Fibroblast of lung (primary cell): ENCODE measurements at regions not wholly inside any gene's neighbourhood (a gene's known extent, or its start where the extent isn't known, plus 50 kb on each side); places are given as distances from the start of the nearest gene placed in this dataset.

ENCODE experiments used
- DNase-seq, 2 donors: peaks; one replicate each; pipeline versions ENCODE4 v3.0.0 to v3.0.0-alpha.2; 2010; ENCODE audit warnings: low read depth in 2 of 2
- H2AFZ ChIP-seq: 2 replicates; pipeline ENCODE4 v1.5.1; 2012; ENCODE audit warnings: low read length, control low read depth, inconsistent platforms
- H3K27ac ChIP-seq: 2 replicates; pipeline ENCODE4 v1.5.1; 2011; ENCODE audit warnings: low read length, control low read depth; ENCODE audit not compliant: insufficient read depth
- H3K27me3 ChIP-seq: 2 replicates; pipeline ENCODE4 v1.5.1; 2011; ENCODE audit warnings: mild to moderate bottlenecking, low read length; ENCODE audit not compliant: control insufficient read depth, insufficient read depth
- H3K36me3 ChIP-seq: 2 replicates; pipeline ENCODE4 v1.5.1; 2011; ENCODE audit warnings: low read length; ENCODE audit not compliant: control insufficient read depth, insufficient read depth
- H3K4me1 ChIP-seq: 2 replicates; pipeline ENCODE4 v1.5.1; 2011; ENCODE audit warnings: low read length; ENCODE audit not compliant: control insufficient read depth, insufficient read depth; ENCODE audit errors: extremely low read depth
- H3K4me2 ChIP-seq: 2 replicates; pipeline ENCODE4 v1.5.1; 2011; ENCODE audit warnings: low read length, control low read depth; ENCODE audit not compliant: insufficient read depth; ENCODE audit errors: extremely low read depth
- H3K4me3 ChIP-seq, 4 experiments: fragments of 200-600 bp in 1 of 4; sonication (generic) in 1 of 4; replicated peaks in 1 of 4; 2 replicates each; pipeline ENCODE4 v1.5.1; 2011 to 2016; ENCODE audit warnings: low read length in 4 of 4, low read depth in 3 of 4, mild to moderate bottlenecking in 3 of 4, control low read depth in 2 of 4, inconsistent platforms in 1 of 4, mixed read lengths in 1 of 4; ENCODE audit not compliant: insufficient read depth in 1 of 4; ENCODE audit errors: control extremely low read depth in 1 of 4
- H3K79me2 ChIP-seq: 2 replicates; pipeline ENCODE4 v1.5.1; 2012; ENCODE audit warnings: mild to moderate bottlenecking, low read length, inconsistent platforms; ENCODE audit not compliant: control insufficient read depth, insufficient read depth
- H3K9ac ChIP-seq: 2 replicates; pipeline ENCODE4 v1.5.1; 2011; ENCODE audit warnings: mild to moderate bottlenecking, low read length, control low read depth; ENCODE audit not compliant: insufficient read depth
- H3K9me3 ChIP-seq: 2 replicates; pipeline ENCODE4 v1.5.1; 2012; ENCODE audit warnings: low read depth, low read length; ENCODE audit not compliant: control insufficient read depth, insufficient read depth
- H4K20me1 ChIP-seq: 2 replicates; pipeline ENCODE4 v1.5.1; 2011; ENCODE audit warnings: low read length; ENCODE audit not compliant: control insufficient read depth, insufficient read depth; ENCODE audit errors: extremely low read depth
- CTCF ChIP-seq, 2 donors: IDR thresholded peaks in 1 of 2; conservative IDR thresholded peaks in 1 of 2; 1 replicate in 1 of 2; 2 replicates in 1 of 2; pipeline ENCODE4 v1.5.1; 2011 to 2012; ENCODE audit warnings: low read length in 2 of 2, control low read depth in 1 of 2, inconsistent platforms in 1 of 2, low read depth in 1 of 2, mild to moderate bottlenecking in 1 of 2
- EZH2 ChIP-seq: IDR thresholded peaks from 2 replicates; pipeline ENCODE4 v1.5.1; 2012; ENCODE audit warnings: low read length, control low read depth, mild to moderate bottlenecking; ENCODE audit errors: missing control alignments

GRCh38 chr1:118785246-118785645, 202.9 kb downstream of the TBX15 start:
- no peak overlapping the region for H2AFZ ChIP-seq
- DNase-seq = peak in 1 of 2 donors; percentile 1

GRCh38 chr1:118783095-118783758, 204.9 kb downstream of the TBX15 start:
- no peak overlapping the region for H2AFZ ChIP-seq
- H4K20me1 ChIP-seq = no peaks in the 10 kb centered on the region
- H3K27ac ChIP-seq = no peak overlapping the region
- no peaks in the 10 kb centered on the region for H3K27me3 ChIP-seq
- no peak for DNase-seq
- no peaks in the 10 kb centered on the region for H3K36me3 ChIP-seq
- no peaks in the 10 kb centered on the region for H3K9me3 ChIP-seq
- H3K4me2 ChIP-seq = no peak overlapping the region
- H3K4me3 ChIP-seq = no peak overlapping the region
- TF ChIP-seq CTCF (conservative IDR thresholded peaks at IDR 0.05 in 1 of 2, IDR thresholded peaks at IDR 0.05 in 1 of 2; ENCODE audit: low read depth in 1 of 2, low read length in 2 of 2) = no peak
- TF ChIP-seq EZH2 = no peak
- no peaks in the 10 kb centered on the region for H3K4me1 ChIP-seq
- no peaks in the 10 kb centered on the region for H3K79me2 ChIP-seq
- H3K9ac ChIP-seq = no peak overlapping the region

More at GRCh38 chr1:118785246-118785645, 202.9 kb downstream of the TBX15 start:
- Histone ChIP-seq H3K4me3 (no peak overlapping the region), H3K27me3 (no peaks in the 10 kb centered on the region), H3K4me2 (no peak overlapping the region), H3K9ac (no peak overlapping the region), H3K4me1 (no peaks in the 10 kb centered on the region), H3K36me3 (no peaks in the 10 kb centered on the region), H4K20me1 (no peaks in the 10 kb centered on the region), H3K9me3 (no peaks in the 10 kb centered on the region), H3K27ac (no peak overlapping the region), H3K79me2 (no peaks in the 10 kb centered on the region)
- TF ChIP-seq EZH2 (no peak), CTCF (conservative IDR thresholded peaks at IDR 0.05 in 1 of 2, IDR thresholded peaks at IDR 0.05 in 1 of 2; ENCODE audit: low read depth in 1 of 2, low read length in 2 of 2) (no peak)

GRCh38 chr1:118773656-118774055, 214.5 kb downstream of the TBX15 start:
- no peaks in the 10 kb centered on the region for H3K36me3 ChIP-seq
- no peak overlapping the region for H3K9ac ChIP-seq
- H3K27me3 ChIP-seq = no peaks in the 10 kb centered on the region
- no peak overlapping the region for H3K27ac ChIP-seq
- DNase-seq = no peak
- H3K79me2 ChIP-seq = no peaks in the 10 kb centered on the region
- H3K4me1 ChIP-seq = no peaks in the 10 kb centered on the region
- no peaks in the 10 kb centered on the region for H4K20me1 ChIP-seq
- H3K9me3 ChIP-seq = no peaks in the 10 kb centered on the region
- H2AFZ ChIP-seq = no peak overlapping the region
- TF ChIP-seq CTCF (conservative IDR thresholded peaks at IDR 0.05 in 1 of 2, IDR thresholded peaks at IDR 0.05 in 1 of 2; ENCODE audit: low read depth in 1 of 2, low read length in 2 of 2) (no peak), EZH2 (no peak)
- no peak overlapping the region for H3K4me2 ChIP-seq
- no peak overlapping the region for H3K4me3 ChIP-seq
